Hepatocyte (in vitro differentiated cells): ENCODE measurements at regions not wholly inside any gene's neighbourhood (a gene's known extent, or its start where the extent isn't known, plus 50 kb on each side); places are given as distances from the start of the nearest gene placed in this dataset.

Experiments
- CTCF ChIP-seq: fragments of 200-600 bp; sonication (generic); IDR thresholded peaks from 2 replicates; pipeline ENCODE4 v1.5.1; 2016; ENCODE audit warnings: antibody characterized with exemption, mild to moderate bottlenecking; ENCODE audit not compliant: poor library complexity
- EZH2 ChIP-seq: fragments of 200-600 bp; sonication (generic); IDR thresholded peaks from 2 replicates; pipeline ENCODE4 v1.6.1; 2016; ENCODE audit warnings: antibody characterized with exemption, mild to moderate bottlenecking, borderline replicate concordance
- EZH2phosphoT487 ChIP-seq: fragments of 200-600 bp; sonication (generic); IDR thresholded peaks from one replicate; pipeline ENCODE4 v1.6.1; 2018; ENCODE audit warnings: antibody characterized with exemption, mild to moderate bottlenecking, low read depth, moderate library complexity; ENCODE audit not compliant: unreplicated experiment, severe bottlenecking

GRCh38 chr2:123717636-123718334 lies 307.3 kb upstream of the CNTNAP5 start:
- TF ChIP-seq CTCF = no peak
- TF ChIP-seq EZH2 = no peak
- TF ChIP-seq EZH2phosphoT487 = no peak
